ENCODE measurements at regions not wholly inside any gene's neighbourhood (a gene's known extent, or its start where the extent isn't known, plus 50 kb on each side); places are given as distances from the start of the nearest gene placed in this dataset.
"Not testable (repeated sequence)": the region's sequence is repeated elsewhere in the genome, so short reads cannot be mapped to it uniquely, and the experiment has no call there.

- H3K9me3 Mint-ChIP-seq, result peaks cover 0 to 2% (median 0%) of the 10 kb centered on the region in 5 donors
- H3K4me3 Mint-ChIP-seq, result no peak overlapping the region
- Histone ChIP-seq H3K27ac (ENCODE audit: low read depth, low read length) (no peak overlapping the region), H3K9me3 (ENCODE audit: low read length) (no peaks in the 10 kb centered on the region), H3K27me3 (ENCODE audit: insufficient read depth, low read length, poor library complexity, severe bottlenecking) (no peaks in the 10 kb centered on the region), H3K4me3 (ENCODE audit: low read length) (no peak overlapping the region), H3K4me1 (ENCODE audit: insufficient read depth, low read length) (peaks cover 17% of the 10 kb centered on the region), H3K36me3 (ENCODE audit: insufficient read depth, low read length) (no peaks in the 10 kb centered on the region)
- H3K4me1 Mint-ChIP-seq, result peaks cover 23 to 33% (median 28%) of the 10 kb centered on the region in 3 donors
- H3K36me3 Mint-ChIP-seq, result no peaks in the 10 kb centered on the region
- no peak for DNase-seq
- CTCF ChIA-PET, result interaction anchor here (1.3 to 1.5 kb wide), 2 partner anchors 8 to 10 kb away, joined by 3 to 4 read pairs; no protein-coding TSS in a partner anchor
- peaks cover 3 to 13% of the 10 kb centered on the region in 2 donors for H3K27me3 Mint-ChIP-seq
- no peak overlapping the region for H3K27ac Mint-ChIP-seq
- POLR2A ChIA-PET, result no interaction called here
These were observed 109.0 kb downstream of the ANXA3 start for GRCh38 chr4:78660559-78660958.

- no peak overlapping the region for H3K4me3 ChIP-seq (ENCODE audit: low read length)
- Mint-ChIP-seq H3K9me3 (peaks cover 0 to 2% (median 0%) of the 10 kb centered on the region in 5 donors), H3K36me3 (no peaks in the 10 kb centered on the region), H3K27me3 (peaks cover 3 to 13% of the 10 kb centered on the region in 2 donors), H3K4me1 (peaks cover 21 to 33% (median 28%) of the 10 kb centered on the region in 3 donors), H3K27ac (no peak overlapping the region), H3K4me3 (no peak overlapping the region)
- ChIA-PET CTCF (interaction anchor here (1.5 kb wide), 1 partner anchor 9 kb away, joined by 4 read pairs; no protein-coding TSS in a partner anchor), POLR2A (no interaction called here)
- H3K4me1 ChIP-seq (ENCODE audit: insufficient read depth, low read length), result peaks cover 17% of the 10 kb centered on the region
- H3K27me3 ChIP-seq (ENCODE audit: insufficient read depth, low read length, poor library complexity, severe bottlenecking), result no peaks in the 10 kb centered on the region
- no peaks in the 10 kb centered on the region for H3K9me3 ChIP-seq (ENCODE audit: low read length)
- H3K36me3 ChIP-seq (ENCODE audit: insufficient read depth, low read length), result no peaks in the 10 kb centered on the region
- no peak overlapping the region for H3K27ac ChIP-seq (ENCODE audit: low read depth, low read length)
- no peak for DNase-seq
These were observed 109.6 kb downstream of the ANXA3 start for GRCh38 chr4:78661086-78661690.

DNA sequence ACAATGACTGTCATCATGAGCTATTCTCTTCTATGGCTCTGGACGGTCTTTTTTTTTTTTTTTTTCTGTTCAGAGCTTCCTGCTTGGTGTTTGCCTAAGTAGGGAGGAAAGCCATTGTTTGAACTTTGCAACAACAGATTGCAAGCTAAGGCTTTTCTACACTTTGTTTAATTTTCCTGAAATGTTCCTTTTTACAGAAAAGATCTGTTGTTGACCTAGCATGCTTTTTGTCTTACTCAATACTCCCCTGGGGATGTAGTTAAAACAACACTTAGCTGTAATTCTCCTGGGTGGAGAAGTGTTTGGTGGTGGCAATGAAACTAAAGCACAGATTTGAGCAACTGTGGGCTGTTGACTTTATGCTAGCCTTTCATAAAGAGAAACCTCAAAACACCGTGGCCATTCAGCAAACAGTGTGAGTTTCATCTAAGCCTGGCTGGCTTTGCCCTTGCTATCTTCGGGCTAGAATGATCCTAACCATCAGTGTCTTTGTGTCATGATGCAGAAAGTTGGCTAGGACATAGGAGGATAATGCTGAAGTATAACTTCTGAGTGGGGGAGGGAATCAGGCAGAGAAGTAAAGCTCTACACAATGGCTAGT, 110.5 kb downstream of the ANXA3 start:
- no peak for DNase-seq
- POLR2A ChIA-PET, result no interaction called here
- H3K9me3 Mint-ChIP-seq, result peaks cover 0 to 2% (median 0%) of the 10 kb centered on the region in 5 donors

GRCh38 chr4:78662658-78663057, 111.1 kb downstream of the ANXA3 start:
- Histone ChIP-seq H3K36me3 (ENCODE audit: insufficient read depth, low read length) (no peaks in the 10 kb centered on the region), H3K27me3 (ENCODE audit: insufficient read depth, low read length, poor library complexity, severe bottlenecking) (no peaks in the 10 kb centered on the region), H3K4me1 (ENCODE audit: insufficient read depth, low read length) (peaks cover 7% of the 10 kb centered on the region), H3K4me3 (ENCODE audit: low read length) (no peak overlapping the region), H3K9me3 (ENCODE audit: low read length) (no peaks in the 10 kb centered on the region), H3K27ac (ENCODE audit: low read depth, low read length) (no peak overlapping the region)
- Mint-ChIP-seq H3K4me3 (no peak overlapping the region), H3K27ac (no peak overlapping the region), H3K36me3 (no peaks in the 10 kb centered on the region), H3K4me1 (peaks cover 12 to 22% (median 18%) of the 10 kb centered on the region in 3 donors), H3K27me3 (peaks cover 3 to 13% of the 10 kb centered on the region in 2 donors), H3K9me3 (peaks cover 0 to 2% (median 0%) of the 10 kb centered on the region in 5 donors)
- ChIA-PET CTCF (no interaction called here), POLR2A (no interaction called here)
- no peak for DNase-seq

More for the DNA sequence above, 110.5 kb downstream of the ANXA3 start:
- Mint-ChIP-seq H3K4me3 (no peak overlapping the region), H3K27me3 (peaks cover 3 to 13% of the 10 kb centered on the region in 2 donors), H3K4me1 (peaks cover 18 to 29% (median 24%) of the 10 kb centered on the region in 3 donors), H3K36me3 (no peaks in the 10 kb centered on the region), H3K27ac (no peak overlapping the region)
- H3K9me3 ChIP-seq (ENCODE audit: low read length), result no peaks in the 10 kb centered on the region
- no peak overlapping the region for H3K4me3 ChIP-seq (ENCODE audit: low read length)
- H3K27me3 ChIP-seq (ENCODE audit: insufficient read depth, low read length, poor library complexity, severe bottlenecking), result no peaks in the 10 kb centered on the region
- no peaks in the 10 kb centered on the region for H3K36me3 ChIP-seq (ENCODE audit: insufficient read depth, low read length)
- H3K27ac ChIP-seq (ENCODE audit: low read depth, low read length), result no peak overlapping the region
- CTCF ChIA-PET, result interaction anchor here (1.5 kb wide), 1 partner anchor 10 kb away, joined by 4 read pairs; no protein-coding TSS in a partner anchor
- peaks cover 13% of the 10 kb centered on the region for H3K4me1 ChIP-seq (ENCODE audit: insufficient read depth, low read length)

GRCh38 chr4:78664296-78664695, 111.9 kb upstream of the BMP2K start:
- H3K4me1 ChIP-seq (ENCODE audit: insufficient read depth, low read length); H3K27ac Mint-ChIP-seq; H3K27me3 ChIP-seq (ENCODE audit: insufficient read depth, low read length, poor library complexity, severe bottlenecking); CTCF ChIA-PET; H3K9me3 Mint-ChIP-seq; H3K4me1 Mint-ChIP-seq; H3K36me3 Mint-ChIP-seq; H3K4me3 ChIP-seq (ENCODE audit: low read length); H3K4me3 Mint-ChIP-seq; DNase-seq; H3K9me3 ChIP-seq (ENCODE audit: low read length); H3K27ac ChIP-seq (ENCODE audit: low read depth, low read length); H3K36me3 ChIP-seq (ENCODE audit: insufficient read depth, low read length); POLR2A ChIA-PET: not testable (repeated sequence)
- H3K27me3 Mint-ChIP-seq, result peaks cover 3 to 13% of the 10 kb centered on the region in 2 donors

DNA sequence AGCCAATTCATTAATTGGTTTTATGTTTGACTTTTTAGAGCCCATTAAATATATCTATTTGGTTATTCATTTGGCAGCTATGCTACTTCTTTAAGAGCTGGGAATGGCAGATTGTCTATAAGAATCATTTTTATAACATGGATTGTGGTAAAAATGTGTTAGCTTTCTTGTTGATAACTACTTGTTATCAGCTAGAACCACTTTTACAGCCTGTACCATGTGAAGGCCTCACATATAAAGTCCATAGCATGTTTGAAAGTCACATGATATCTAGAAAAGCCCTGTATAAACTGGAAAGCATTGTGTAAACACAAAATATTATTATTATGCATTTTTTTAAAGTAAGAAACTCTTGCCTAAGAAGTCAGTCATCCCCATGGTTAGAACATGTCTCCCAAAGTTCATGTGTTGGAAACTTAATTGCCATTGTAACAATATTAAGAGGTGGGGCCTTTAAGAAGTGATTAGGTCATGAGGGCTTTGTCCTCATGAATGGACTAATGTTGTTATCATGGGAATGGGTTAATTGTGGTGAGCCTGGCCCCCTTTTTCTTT, 110.9 kb upstream of the BMP2K start:
- no peaks in the 10 kb centered on the region for H3K9me3 ChIP-seq (ENCODE audit: low read length)
- no peaks in the 10 kb centered on the region for H3K27me3 ChIP-seq (ENCODE audit: insufficient read depth, low read length, poor library complexity, severe bottlenecking)
- POLR2A ChIA-PET, result no interaction called here
- H3K4me1 ChIP-seq (ENCODE audit: insufficient read depth, low read length), result no peaks in the 10 kb centered on the region
- Mint-ChIP-seq H3K4me1 (peaks cover 0 to 8% (median 5%) of the 10 kb centered on the region in 3 donors), H3K27ac (no peak overlapping the region), H3K36me3 (no peaks in the 10 kb centered on the region), H3K4me3 (no peak overlapping the region), H3K9me3 (peaks cover 0 to 2% (median 0%) of the 10 kb centered on the region in 5 donors), H3K27me3 (peaks cover 4 to 13% of the 10 kb centered on the region in 2 donors)
- H3K36me3 ChIP-seq (ENCODE audit: insufficient read depth, low read length), result no peaks in the 10 kb centered on the region
- DNase-seq, result no peak
- no peak overlapping the region for H3K4me3 ChIP-seq (ENCODE audit: low read length)
- CTCF ChIA-PET, result no interaction called here
- no peak overlapping the region for H3K27ac ChIP-seq (ENCODE audit: low read depth, low read length)

DNA sequence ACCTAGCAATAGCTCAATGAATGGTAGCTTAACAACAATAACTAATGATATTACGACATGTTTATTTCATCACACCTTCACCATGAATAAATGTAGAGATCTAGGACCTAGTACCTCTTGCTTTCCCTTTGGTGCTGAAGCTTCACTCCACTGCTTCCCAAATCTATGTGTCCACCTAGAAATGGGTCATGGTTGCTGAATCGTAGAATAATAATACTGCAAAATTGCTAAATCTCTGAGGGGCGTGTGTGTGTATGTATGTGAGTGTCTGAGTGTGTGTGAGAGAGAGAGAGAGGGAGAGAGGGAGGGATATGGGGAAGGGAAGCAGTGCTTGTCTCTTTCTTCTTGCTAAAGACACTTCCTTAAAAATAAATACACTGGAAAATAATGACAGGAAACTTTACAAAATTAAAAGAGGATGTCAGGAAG, 109.3 kb upstream of the BMP2K start:
- ChIA-PET CTCF (no interaction called here), POLR2A (no interaction called here)
- Mint-ChIP-seq H3K9me3 (peaks cover 0 to 2% (median 0%) of the 10 kb centered on the region in 5 donors), H3K4me3 (no peak overlapping the region), H3K36me3 (no peaks in the 10 kb centered on the region), H3K27ac (no peak overlapping the region), H3K4me1 (peaks cover 0 to 8% (median 5%) of the 10 kb centered on the region in 3 donors), H3K27me3 (peaks cover 6 to 13% of the 10 kb centered on the region in 2 donors)
- DNase-seq, result no peak
- Histone ChIP-seq H3K27ac (ENCODE audit: low read depth, low read length) (no peak overlapping the region), H3K4me3 (ENCODE audit: low read length) (no peak overlapping the region), H3K27me3 (ENCODE audit: insufficient read depth, low read length, poor library complexity, severe bottlenecking) (no peaks in the 10 kb centered on the region), H3K4me1 (ENCODE audit: insufficient read depth, low read length) (no peaks in the 10 kb centered on the region), H3K36me3 (ENCODE audit: insufficient read depth, low read length) (no peaks in the 10 kb centered on the region), H3K9me3 (ENCODE audit: low read length) (no peaks in the 10 kb centered on the region)

GRCh38 chr4:78667325-78667724, 108.8 kb upstream of the BMP2K start:
- ChIA-PET POLR2A (no interaction called here), CTCF (no interaction called here)
- H3K4me1 ChIP-seq (ENCODE audit: insufficient read depth, low read length), result no peaks in the 10 kb centered on the region
- no peaks in the 10 kb centered on the region for H3K36me3 ChIP-seq (ENCODE audit: insufficient read depth, low read length)
- H3K9me3 ChIP-seq (ENCODE audit: low read length), result no peaks in the 10 kb centered on the region
- Mint-ChIP-seq H3K27me3 (peaks cover 6 to 9% of the 10 kb centered on the region in 2 donors), H3K27ac (no peak overlapping the region), H3K9me3 (peaks cover 0 to 2% (median 0%) of the 10 kb centered on the region in 5 donors), H3K4me3 (no peak overlapping the region), H3K4me1 (peaks cover 0 to 4% (median under 1%) of the 10 kb centered on the region in 3 donors), H3K36me3 (no peaks in the 10 kb centered on the region)
- DNase-seq, result no peak
- H3K27me3 ChIP-seq (ENCODE audit: insufficient read depth, low read length, poor library complexity, severe bottlenecking), result no peaks in the 10 kb centered on the region
- H3K27ac ChIP-seq (ENCODE audit: low read depth, low read length), result no peak overlapping the region
- no peak overlapping the region for H3K4me3 ChIP-seq (ENCODE audit: low read length)

Data from CD8-positive, alpha-beta memory T cell (primary cell).